NB4 (cell line): ENCODE measurements at regions not wholly inside any gene's neighbourhood (a gene's known extent, or its start where the extent isn't known, plus 50 kb on each side); places are given as distances from the start of the nearest gene placed in this dataset.
"Not testable (repeated sequence)": the region's sequence is repeated elsewhere in the genome, so short reads cannot be mapped to it uniquely, and the experiment has no call there.

Source experiments
- DNase-seq: peaks from one replicate; pipeline ENCODE4 v3.0.0; 2010; ENCODE audit warnings: low read depth
- H3K4me3 ChIP-seq: one replicate; pipeline ENCODE4 v1.5.1; 2011; ENCODE audit warnings: mild to moderate bottlenecking, low read depth, low read length, moderate library complexity
- MYC ChIP-seq: IDR thresholded peaks from 2 replicates; pipeline ENCODE4 v1.6.1; 2011; ENCODE audit warnings: low read depth, low read length
- POLR2A ChIP-seq: IDR thresholded peaks from 2 replicates; pipeline ENCODE4 v1.6.1; 2011; ENCODE audit warnings: mild to moderate bottlenecking; ENCODE audit not compliant: insufficient read length; ENCODE audit errors: extremely low read depth
- TF ChIP-seq, protein P1 (sequence below): IDR thresholded peaks from one replicate; pipeline ENCODE4 v1.5.1; 2012; ENCODE audit warnings: low read depth, low read length
- TF ChIP-seq, protein P2 (sequence below): IDR thresholded peaks from 2 replicates; pipeline ENCODE4 v1.6.1; 2011; ENCODE audit warnings: low read depth, low read length

DNA sequence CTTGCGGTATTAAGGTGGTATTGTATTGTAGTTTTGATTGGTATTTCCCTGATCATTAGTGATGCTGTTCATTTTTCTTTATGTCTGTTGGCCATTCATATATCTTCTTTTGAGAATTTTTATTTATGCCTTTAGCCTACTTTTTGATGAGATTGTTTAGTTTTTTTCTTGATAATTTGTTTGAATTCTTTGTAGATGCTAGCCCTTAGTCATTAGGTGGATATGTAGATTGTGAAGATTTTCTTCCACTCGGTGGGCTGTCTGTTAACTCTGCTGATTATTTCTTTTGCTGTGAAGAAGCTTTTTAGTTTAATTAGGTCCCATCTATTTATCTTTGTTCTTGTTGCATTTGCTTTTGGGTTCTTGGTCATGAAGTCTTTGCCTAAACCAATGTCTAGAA, 115.4 kb downstream of the VPREB1 start:
- TF ChIP-seq, protein P1, sequence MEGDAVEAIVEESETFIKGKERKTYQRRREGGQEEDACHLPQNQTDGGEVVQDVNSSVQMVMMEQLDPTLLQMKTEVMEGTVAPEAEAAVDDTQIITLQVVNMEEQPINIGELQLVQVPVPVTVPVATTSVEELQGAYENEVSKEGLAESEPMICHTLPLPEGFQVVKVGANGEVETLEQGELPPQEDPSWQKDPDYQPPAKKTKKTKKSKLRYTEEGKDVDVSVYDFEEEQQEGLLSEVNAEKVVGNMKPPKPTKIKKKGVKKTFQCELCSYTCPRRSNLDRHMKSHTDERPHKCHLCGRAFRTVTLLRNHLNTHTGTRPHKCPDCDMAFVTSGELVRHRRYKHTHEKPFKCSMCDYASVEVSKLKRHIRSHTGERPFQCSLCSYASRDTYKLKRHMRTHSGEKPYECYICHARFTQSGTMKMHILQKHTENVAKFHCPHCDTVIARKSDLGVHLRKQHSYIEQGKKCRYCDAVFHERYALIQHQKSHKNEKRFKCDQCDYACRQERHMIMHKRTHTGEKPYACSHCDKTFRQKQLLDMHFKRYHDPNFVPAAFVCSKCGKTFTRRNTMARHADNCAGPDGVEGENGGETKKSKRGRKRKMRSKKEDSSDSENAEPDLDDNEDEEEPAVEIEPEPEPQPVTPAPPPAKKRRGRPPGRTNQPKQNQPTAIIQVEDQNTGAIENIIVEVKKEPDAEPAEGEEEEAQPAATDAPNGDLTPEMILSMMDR: no peak
- TF ChIP-seq POLR2A (no peak), MYC (no peak)
- TF ChIP-seq, protein P2, sequence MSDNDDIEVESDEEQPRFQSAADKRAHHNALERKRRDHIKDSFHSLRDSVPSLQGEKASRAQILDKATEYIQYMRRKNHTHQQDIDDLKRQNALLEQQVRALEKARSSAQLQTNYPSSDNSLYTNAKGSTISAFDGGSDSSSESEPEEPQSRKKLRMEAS: no peak
- H3K4me3 ChIP-seq: no peak overlapping the region
- no peak for DNase-seq

DNA sequence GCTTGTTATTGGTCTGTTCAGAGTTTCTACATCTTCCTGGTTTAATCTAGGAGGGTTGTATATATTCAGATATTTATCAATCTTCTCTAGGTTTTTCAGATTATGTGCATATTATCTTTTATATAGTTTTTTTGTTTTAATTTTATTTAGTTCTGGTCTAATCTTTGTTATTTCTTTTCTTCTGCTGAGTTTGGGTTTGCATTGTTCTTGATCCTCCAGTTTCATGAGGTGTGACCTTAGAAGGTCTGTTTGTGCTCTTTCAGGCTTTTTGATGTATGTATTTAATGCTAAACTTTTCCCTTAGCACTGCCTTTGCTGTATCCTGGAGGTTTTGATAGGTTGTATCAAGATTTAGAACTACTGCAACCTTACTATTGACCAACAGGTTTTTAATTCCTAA, 117.7 kb downstream of the VPREB1 start:
- no peak for DNase-seq
- H3K4me3 ChIP-seq: no peak overlapping the region
- TF ChIP-seq MYC (no peak), POLR2A (no peak)
- TF ChIP-seq, protein P2: no peak
- TF ChIP-seq, protein P1: no peak

DNA sequence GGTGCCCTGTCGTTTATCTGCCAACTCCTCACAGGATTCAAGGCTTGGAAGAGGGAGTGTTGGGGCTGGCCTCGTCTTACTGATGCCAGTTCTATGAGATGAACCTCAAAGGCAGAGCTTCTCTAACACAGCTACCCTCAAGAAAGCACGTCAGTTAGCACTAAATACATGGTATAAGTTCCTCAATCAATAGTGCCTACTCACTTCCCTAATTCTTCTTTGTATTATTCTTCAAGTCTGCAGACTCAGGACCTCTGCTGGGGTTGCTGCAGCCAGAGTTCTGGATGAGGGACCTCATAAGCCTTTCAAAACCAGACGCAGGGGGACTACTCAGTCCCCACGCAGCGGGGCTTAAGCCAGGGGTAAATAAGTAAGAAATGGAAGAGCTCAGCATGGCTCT, 118.3 kb downstream of the VPREB1 start:
- DNase-seq: no peak
- TF ChIP-seq, protein P2: no peak
- TF ChIP-seq, protein P1: no peak
- TF ChIP-seq POLR2A: no peak
- TF ChIP-seq MYC: no peak
- H3K4me3 ChIP-seq: no peak overlapping the region

DNA sequence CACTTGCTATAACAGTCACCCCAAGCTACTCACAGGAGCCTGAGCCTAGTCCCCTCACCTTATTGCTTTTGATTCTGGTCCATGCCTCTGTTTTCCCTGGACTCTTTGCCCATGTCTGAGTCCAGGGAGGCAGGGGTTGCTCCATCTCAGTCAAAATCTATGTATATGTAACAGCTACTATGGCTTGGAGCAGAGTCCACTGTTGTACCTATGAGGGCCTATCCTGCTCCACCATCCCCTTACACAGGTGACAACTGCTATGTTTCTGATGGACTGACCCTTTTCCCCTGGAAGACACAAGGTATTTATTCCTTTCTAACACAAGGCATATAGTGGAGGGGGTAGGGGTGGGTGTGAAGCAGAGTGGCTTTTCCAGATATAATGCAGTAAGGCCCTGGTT, 119.6 kb downstream of the VPREB1 start:
- no peak for TF ChIP-seq MYC
- TF ChIP-seq, protein P1: no peak
- no peak for TF ChIP-seq POLR2A
- TF ChIP-seq, protein P2: no peak
- no peak overlapping the region for H3K4me3 ChIP-seq
- DNase-seq: no peak

DNA sequence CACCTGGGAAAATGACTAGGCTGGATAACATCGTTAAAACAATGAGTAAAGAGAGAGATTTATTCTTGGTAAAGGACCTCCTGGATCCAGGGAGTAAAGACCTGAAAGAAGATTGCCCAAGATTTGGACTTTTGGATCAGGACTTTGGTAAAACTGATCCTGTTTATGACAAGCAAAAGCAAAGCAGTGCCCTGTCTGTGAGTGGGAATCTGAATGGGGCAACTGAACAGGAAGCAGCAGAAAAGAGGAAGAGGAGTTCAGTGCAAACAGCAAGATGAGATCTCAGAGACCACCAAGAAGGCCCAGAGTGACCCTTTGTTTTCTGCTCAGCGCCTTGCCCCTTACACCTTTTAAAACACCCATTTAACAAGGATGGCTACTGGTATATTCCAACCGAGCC, 122.0 kb downstream of the VPREB1 start:
- DNase-seq: no peak
- H3K4me3 ChIP-seq: no peak overlapping the region
- TF ChIP-seq, protein P1: no peak
- TF ChIP-seq, protein P2: no peak
- TF ChIP-seq MYC (no peak), POLR2A (no peak)

DNA sequence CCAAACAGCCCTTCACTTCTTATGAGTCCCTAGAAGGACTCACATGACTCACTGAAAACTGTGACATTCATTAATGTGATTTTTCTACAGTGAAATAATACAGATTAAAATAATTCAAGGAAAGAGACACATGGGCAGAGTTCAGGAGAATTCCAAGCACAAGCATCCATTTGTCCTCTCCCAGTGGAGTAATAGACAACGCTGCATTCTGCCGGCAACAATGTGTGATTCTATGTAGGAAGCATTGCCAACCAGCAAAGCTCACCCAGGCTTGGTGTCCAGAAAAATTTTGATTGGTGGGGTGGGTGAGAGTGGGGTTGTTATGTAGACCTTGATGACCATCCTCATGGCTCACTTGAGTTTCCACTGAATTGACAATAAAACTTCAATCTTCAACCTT, 123.9 kb downstream of the VPREB1 start:
- no peak for DNase-seq
- H3K4me3 ChIP-seq: no peak overlapping the region
- TF ChIP-seq, protein P2: no peak
- TF ChIP-seq MYC: no peak
- TF ChIP-seq, protein P1: no peak
- TF ChIP-seq POLR2A: no peak

DNA sequence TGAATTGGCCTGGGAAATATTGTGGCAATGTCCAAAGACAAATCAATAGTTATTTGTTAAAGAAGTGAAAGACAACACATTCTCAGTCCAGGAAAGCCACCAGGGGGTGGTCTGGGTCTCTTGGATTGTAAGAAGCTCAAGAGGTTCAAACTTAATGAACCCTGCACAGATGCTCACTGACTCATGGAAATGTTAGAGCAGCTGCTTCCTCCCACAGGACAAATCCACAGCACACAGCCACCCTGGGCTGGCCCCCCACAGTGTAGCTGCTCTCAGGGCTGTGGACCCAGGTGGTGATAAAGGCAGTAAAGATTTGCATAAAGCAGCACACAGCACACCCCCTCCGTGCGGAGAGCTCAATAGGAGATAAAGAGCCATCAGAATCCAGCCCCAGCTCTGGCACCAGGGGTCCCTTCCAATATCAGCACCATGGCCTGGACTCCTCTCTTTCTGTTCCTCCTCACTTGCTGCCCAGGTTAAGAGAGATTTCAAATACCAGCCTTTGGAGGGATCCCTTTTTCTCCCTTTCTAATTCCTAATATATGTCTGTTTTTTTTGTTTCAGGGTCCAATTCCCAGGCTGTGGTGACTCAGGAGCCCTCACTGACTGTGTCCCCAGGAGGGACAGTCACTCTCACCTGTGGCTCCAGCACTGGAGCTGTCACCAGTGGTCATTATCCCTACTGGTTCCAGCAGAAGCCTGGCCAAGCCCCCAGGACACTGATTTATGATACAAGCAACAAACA, 124.8 kb downstream of the VPREB1 start:
- DNase-seq: peak; percentile 9
- not testable (repeated sequence) for H3K4me3 ChIP-seq
